CD8-positive, alpha-beta memory T cell (primary cell): ENCODE measurements at regions not wholly inside any gene's neighbourhood (a gene's known extent, or its start where the extent isn't known, plus 50 kb on each side); places are given as distances from the start of the nearest gene placed in this dataset.

Experiments used
- CTCF ChIA-PET: fragments of 350-600 bp; sonication (Branson Sonifier 250); formaldehyde crosslinking; loops from one replicate; lab custom pipeline; 2021; ENCODE audit warnings: antibody characterized with exemption; lab: Charles Lee
- POLR2A ChIA-PET: fragments of 350-600 bp; sonication (Branson Sonifier 250); formaldehyde crosslinking; loops from one replicate; lab custom pipeline; 2021; ENCODE audit warnings: antibody characterized with exemption; lab: Charles Lee
- DNase-seq, 5 donors: peaks; one replicate each; pipeline versions ENCODE4 v3.0.0 to v3.0.0-alpha.2; 2020 to 2022; ENCODE audit warnings: mixed read lengths in 1 of 5
- H3K27ac ChIP-seq: one replicate; pipeline ENCODE4 v1.7.0; 2013; ENCODE audit warnings: low read depth, mild to moderate bottlenecking, low read length, moderate library complexity
- H3K27me3 ChIP-seq: 2 replicates; pipeline ENCODE4 v1.7.0; 2013; ENCODE audit warnings: low read length, mild to moderate bottlenecking; ENCODE audit not compliant: insufficient read depth, poor library complexity, severe bottlenecking
- H3K36me3 ChIP-seq: 2 replicates; pipeline ENCODE4 v1.7.0; 2013; ENCODE audit warnings: mild to moderate bottlenecking, low read length, moderate library complexity; ENCODE audit not compliant: insufficient read depth
- H3K4me1 ChIP-seq: 2 replicates; pipeline ENCODE4 v1.7.0; 2013; ENCODE audit warnings: mild to moderate bottlenecking, low read length, moderate library complexity; ENCODE audit not compliant: insufficient read depth
- H3K4me3 ChIP-seq: 2 replicates; pipeline ENCODE4 v1.7.0; 2013; ENCODE audit warnings: mild to moderate bottlenecking, low read length
- H3K9me3 ChIP-seq: 2 replicates; pipeline ENCODE4 v1.7.0; 2013; ENCODE audit warnings: mild to moderate bottlenecking, low read length
- H3K27ac Mint-ChIP-seq, 8 donors: one replicate each; pipeline ENCODE4 v1.8.0; 2020 to 2021; ENCODE audit warnings: mixed read lengths in 8 of 8, mild to moderate bottlenecking in 6 of 8, inconsistent platforms in 3 of 8, moderate library complexity in 3 of 8
- H3K27me3 Mint-ChIP-seq, 2 donors: one replicate each; pipeline ENCODE4 v1.8.0; 2020 to 2021; ENCODE audit warnings: mixed read lengths in 2 of 2, mild to moderate bottlenecking in 1 of 2, moderate library complexity in 1 of 2
- H3K36me3 Mint-ChIP-seq, 3 donors: one replicate each; pipeline ENCODE4 v1.8.0; 2020 to 2021; ENCODE audit warnings: mixed read lengths in 3 of 3, inconsistent platforms in 1 of 3, mild to moderate bottlenecking in 1 of 3
- H3K4me1 Mint-ChIP-seq, 3 donors: one replicate each; pipeline ENCODE4 v1.8.0; 2020 to 2021; ENCODE audit warnings: mixed read lengths in 3 of 3, inconsistent platforms in 1 of 3, mild to moderate bottlenecking in 1 of 3
- H3K4me3 Mint-ChIP-seq, 7 donors: one replicate each; pipeline ENCODE4 v1.8.0; 2020 to 2021; ENCODE audit warnings: mixed read lengths in 7 of 7, mild to moderate bottlenecking in 6 of 7, moderate library complexity in 4 of 7, inconsistent platforms in 2 of 7
- H3K9me3 Mint-ChIP-seq, 5 donors: one replicate each; pipeline ENCODE4 v1.8.0; 2020 to 2022; ENCODE audit warnings: mixed read lengths in 5 of 5, mild to moderate bottlenecking in 3 of 5, moderate library complexity in 2 of 5, inconsistent platforms in 1 of 5

- H3K27me3 Mint-ChIP-seq, result peaks cover 0 to 8% of the 10 kb centered on the region in 2 donors
- H3K9me3 Mint-ChIP-seq, result no peaks in the 10 kb centered on the region
- no peak overlapping the region for H3K27ac ChIP-seq
- no peak for DNase-seq
- H3K27ac Mint-ChIP-seq, result no peak overlapping the region
- H3K4me3 ChIP-seq, result no peak overlapping the region
- ChIA-PET POLR2A (no interaction called here), CTCF (no interaction called here)
- H3K9me3 ChIP-seq, result no peaks in the 10 kb centered on the region
- H3K36me3 ChIP-seq, result no peaks in the 10 kb centered on the region
- no peak overlapping the region for H3K4me3 Mint-ChIP-seq
- H3K4me1 ChIP-seq, result no peaks in the 10 kb centered on the region
- H3K36me3 Mint-ChIP-seq, result no peaks in the 10 kb centered on the region
- no peaks in the 10 kb centered on the region for H3K27me3 ChIP-seq
- no peaks in the 10 kb centered on the region for H3K4me1 Mint-ChIP-seq
These were observed 183.8 kb upstream of the ITGA1 start for GRCh38 chr5:52603778-52604554.

DNA sequence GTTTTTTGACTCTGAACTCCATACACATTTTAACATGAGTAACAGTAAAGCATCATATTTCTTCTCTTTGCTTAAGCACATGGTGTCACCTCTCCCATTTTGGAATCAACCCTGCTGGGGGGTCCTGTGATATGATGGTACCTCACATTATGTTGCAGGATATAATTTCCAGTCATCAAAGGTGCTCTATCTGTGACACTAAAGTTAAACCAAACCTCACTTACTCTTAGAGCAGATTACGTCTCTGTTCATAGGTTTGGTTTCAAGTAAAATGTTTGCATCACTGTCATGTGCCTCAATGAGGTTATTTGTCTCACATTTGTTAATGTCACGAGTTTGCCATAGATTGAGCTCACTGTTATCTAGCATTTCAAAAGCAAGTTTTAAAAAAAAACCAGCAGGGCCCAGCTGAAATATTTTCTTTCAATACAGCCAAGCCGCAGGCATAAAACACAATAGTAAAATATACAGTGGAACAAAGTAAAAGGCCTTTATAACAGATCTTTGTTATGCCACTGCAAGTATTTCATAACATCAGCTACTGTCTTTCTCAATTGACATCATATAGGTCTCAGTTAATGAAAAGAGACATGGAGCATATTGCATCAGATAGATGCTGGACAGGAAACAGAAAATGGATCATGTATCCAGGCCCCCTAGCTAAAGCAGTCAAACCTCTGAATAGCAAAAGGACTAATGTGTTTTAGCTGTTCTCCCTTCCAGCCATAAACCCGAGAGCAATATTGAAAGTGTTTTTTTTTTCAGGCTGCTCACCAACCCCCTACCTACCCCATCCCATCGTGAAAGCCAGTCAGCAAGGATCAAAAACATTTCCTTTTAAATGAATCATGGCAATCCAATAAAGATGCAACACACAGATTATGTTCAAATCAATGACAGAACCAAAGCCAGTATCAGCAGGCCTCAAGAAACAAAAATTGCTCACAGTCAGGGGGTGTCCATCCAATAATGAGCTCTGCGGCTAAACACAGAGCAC is 182.1 kb upstream of the ITGA1 start:
- no peak overlapping the region for H3K4me3 ChIP-seq
- H3K36me3 ChIP-seq, result no peaks in the 10 kb centered on the region
- Mint-ChIP-seq H3K27me3 (peaks cover under 1 to 8% of the 10 kb centered on the region in 2 donors), H3K27ac (no peak overlapping the region), H3K9me3 (no peaks in the 10 kb centered on the region), H3K4me3 (no peak overlapping the region), H3K36me3 (no peaks in the 10 kb centered on the region), H3K4me1 (no peaks in the 10 kb centered on the region)
- POLR2A ChIA-PET, result no interaction called here
- no peaks in the 10 kb centered on the region for H3K4me1 ChIP-seq
- no peaks in the 10 kb centered on the region for H3K9me3 ChIP-seq
- DNase-seq, result no peak
- CTCF ChIA-PET, result no interaction called here
- no peaks in the 10 kb centered on the region for H3K27me3 ChIP-seq
- H3K27ac ChIP-seq, result no peak overlapping the region

DNA sequence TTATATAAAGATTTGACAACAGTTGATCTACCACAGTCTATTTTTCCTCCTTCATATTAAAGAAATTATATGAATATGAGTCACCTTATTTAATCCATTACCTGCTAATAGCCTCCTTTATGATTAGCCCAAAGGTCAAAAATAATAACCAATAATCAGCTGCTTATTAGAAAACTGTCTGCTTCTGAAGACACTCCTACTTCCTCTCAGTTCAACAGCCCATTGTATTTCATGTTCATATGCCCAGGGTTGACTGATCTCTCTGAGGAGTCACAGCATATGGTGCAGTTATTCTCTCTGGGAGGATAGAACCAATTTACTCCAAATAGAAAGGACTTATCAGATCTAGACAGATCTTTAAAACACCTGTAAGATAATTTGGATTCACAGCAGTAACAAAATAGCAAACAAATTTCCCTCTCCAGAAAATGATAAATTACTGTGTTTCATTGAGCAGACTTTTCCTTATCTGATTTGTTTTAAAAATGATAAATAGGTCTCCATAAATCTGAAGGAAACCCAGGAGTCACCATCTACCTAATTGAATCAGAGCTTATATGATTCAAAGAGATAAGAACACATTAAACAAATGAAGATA is 180.4 kb upstream of the ITGA1 start:
- Mint-ChIP-seq H3K27ac (no peak overlapping the region), H3K27me3 (peaks cover 2 to 8% of the 10 kb centered on the region in 2 donors), H3K4me3 (no peak overlapping the region), H3K36me3 (no peaks in the 10 kb centered on the region), H3K9me3 (peaks cover 0 to 4% (median 0%) of the 10 kb centered on the region in 5 donors), H3K4me1 (no peaks in the 10 kb centered on the region)
- Histone ChIP-seq H3K27me3 (no peaks in the 10 kb centered on the region), H3K4me3 (no peak overlapping the region), H3K9me3 (no peaks in the 10 kb centered on the region), H3K36me3 (no peaks in the 10 kb centered on the region), H3K27ac (no peak overlapping the region), H3K4me1 (no peaks in the 10 kb centered on the region)
- POLR2A ChIA-PET, result no interaction called here
- no peak for DNase-seq
- CTCF ChIA-PET, result no interaction called here

GRCh38 chr5:52620315-52620714 is 167.4 kb upstream of the ITGA1 start:
- DNase-seq, result peak in 1 of 5 donors; percentile 46

DNA sequence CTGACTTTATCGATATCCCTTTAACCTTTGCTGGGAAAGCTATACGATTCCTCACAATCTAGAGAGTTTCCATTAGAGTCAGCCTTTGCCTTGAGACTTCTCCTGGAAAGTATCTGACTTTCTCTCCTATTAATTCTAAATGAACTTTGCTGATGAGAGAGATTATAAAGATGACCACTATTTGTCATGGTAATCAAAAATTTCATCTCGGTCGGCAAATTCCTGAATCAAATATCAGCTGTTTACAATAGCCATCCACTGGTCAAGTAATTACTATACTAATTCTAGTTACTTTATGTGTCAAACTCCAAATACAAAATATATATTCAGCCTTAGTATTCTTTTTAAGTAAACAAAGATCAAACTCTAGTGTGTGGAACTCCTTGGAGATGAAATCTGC is 164.4 kb upstream of the ITGA1 start:
- Histone ChIP-seq H3K4me3 (no peak overlapping the region), H3K4me1 (no peaks in the 10 kb centered on the region), H3K9me3 (no peaks in the 10 kb centered on the region), H3K36me3 (no peaks in the 10 kb centered on the region), H3K27ac (no peak overlapping the region), H3K27me3 (no peaks in the 10 kb centered on the region)
- Mint-ChIP-seq H3K4me1 (peaks cover 0 to 8% (median 0%) of the 10 kb centered on the region in 3 donors), H3K27ac (no peak overlapping the region), H3K9me3 (no peaks in the 10 kb centered on the region), H3K36me3 (no peaks in the 10 kb centered on the region), H3K4me3 (no peak overlapping the region), H3K27me3 (peaks cover 10 to 15% of the 10 kb centered on the region in 2 donors)
- POLR2A ChIA-PET, result no interaction called here
- DNase-seq, result no peak
- CTCF ChIA-PET, result no interaction called here

More at GRCh38 chr5:52620315-52620714, 167.4 kb upstream of the ITGA1 start:
- Mint-ChIP-seq H3K36me3 (no peaks in the 10 kb centered on the region), H3K27me3 (peaks cover 3 to 15% of the 10 kb centered on the region in 2 donors), H3K27ac (peak overlapping the region in 1 of 8 donors; percentile 64), H3K4me3 (no peak overlapping the region), H3K9me3 (peaks cover 0 to 3% (median 0%) of the 10 kb centered on the region in 5 donors), H3K4me1 (peaks cover 0 to 8% (median 0%) of the 10 kb centered on the region in 3 donors)
- ChIA-PET POLR2A (no interaction called here), CTCF (no interaction called here)
- Histone ChIP-seq H3K9me3 (no peaks in the 10 kb centered on the region), H3K27me3 (no peaks in the 10 kb centered on the region), H3K4me3 (no peak overlapping the region), H3K4me1 (no peaks in the 10 kb centered on the region), H3K36me3 (no peaks in the 10 kb centered on the region), H3K27ac (no peak overlapping the region)

DNA sequence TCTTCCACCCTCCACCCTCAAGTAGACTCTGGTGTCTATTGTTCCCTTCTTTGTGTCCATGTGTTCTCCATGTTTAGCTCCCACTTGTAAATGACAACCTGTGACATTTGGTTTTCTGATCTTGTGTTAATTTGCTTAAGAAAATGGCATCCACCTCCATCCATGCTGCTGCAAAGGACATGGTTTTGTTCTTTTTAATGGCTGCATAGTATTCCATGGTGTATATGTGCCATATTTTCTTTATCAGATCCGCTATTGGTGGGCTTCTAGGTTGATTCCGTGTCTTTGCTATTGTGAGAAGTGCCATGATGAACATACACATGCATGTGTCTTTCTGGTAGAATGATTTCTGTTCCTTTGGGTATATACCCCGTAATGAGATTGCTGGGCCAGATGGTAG is 163.4 kb upstream of the ITGA1 start:
- no peak for DNase-seq
- POLR2A ChIA-PET, result no interaction called here
- Mint-ChIP-seq H3K36me3 (no peaks in the 10 kb centered on the region), H3K9me3 (no peaks in the 10 kb centered on the region), H3K27me3 (peaks cover 10 to 23% of the 10 kb centered on the region in 2 donors), H3K27ac (no peak overlapping the region), H3K4me3 (no peak overlapping the region), H3K4me1 (peaks cover 0 to 8% (median 0%) of the 10 kb centered on the region in 3 donors)
- CTCF ChIA-PET, result no interaction called here
- Histone ChIP-seq H3K36me3 (no peaks in the 10 kb centered on the region), H3K9me3 (no peaks in the 10 kb centered on the region), H3K27me3 (no peaks in the 10 kb centered on the region), H3K4me3 (no peak overlapping the region), H3K27ac (no peak overlapping the region), H3K4me1 (no peaks in the 10 kb centered on the region)

DNA sequence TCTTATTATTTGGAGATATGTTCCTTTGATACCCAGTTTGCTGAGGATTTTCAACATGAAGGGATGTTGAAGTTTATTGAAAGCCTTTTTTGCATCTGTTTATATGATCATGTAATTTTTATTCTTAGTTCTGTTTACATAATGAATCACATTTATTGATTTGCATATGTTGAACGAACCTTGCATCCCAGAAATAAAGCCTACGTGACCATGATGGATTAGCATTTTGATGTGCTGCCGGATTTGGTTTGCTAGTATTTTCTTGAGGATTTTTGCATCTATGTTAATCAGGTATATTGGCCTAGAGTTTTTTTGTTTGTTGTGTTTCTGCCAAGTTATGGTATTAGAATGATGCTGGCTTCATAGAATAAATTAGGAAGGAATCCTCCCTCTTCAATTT is 161.4 kb upstream of the ITGA1 start:
- POLR2A ChIA-PET, result no interaction called here
- DNase-seq, result no peak
- H3K4me1 ChIP-seq, result no peaks in the 10 kb centered on the region
- Mint-ChIP-seq H3K4me1 (no peaks in the 10 kb centered on the region), H3K27ac (no peak overlapping the region), H3K4me3 (no peak overlapping the region), H3K27me3 (peaks cover 7 to 37% of the 10 kb centered on the region in 2 donors), H3K36me3 (no peaks in the 10 kb centered on the region), H3K9me3 (no peaks in the 10 kb centered on the region)
- no peaks in the 10 kb centered on the region for H3K36me3 ChIP-seq
- H3K27me3 ChIP-seq, result no peaks in the 10 kb centered on the region
- H3K27ac ChIP-seq, result no peak overlapping the region
- no peaks in the 10 kb centered on the region for H3K9me3 ChIP-seq
- CTCF ChIA-PET, result no interaction called here
- no peak overlapping the region for H3K4me3 ChIP-seq

DNA sequence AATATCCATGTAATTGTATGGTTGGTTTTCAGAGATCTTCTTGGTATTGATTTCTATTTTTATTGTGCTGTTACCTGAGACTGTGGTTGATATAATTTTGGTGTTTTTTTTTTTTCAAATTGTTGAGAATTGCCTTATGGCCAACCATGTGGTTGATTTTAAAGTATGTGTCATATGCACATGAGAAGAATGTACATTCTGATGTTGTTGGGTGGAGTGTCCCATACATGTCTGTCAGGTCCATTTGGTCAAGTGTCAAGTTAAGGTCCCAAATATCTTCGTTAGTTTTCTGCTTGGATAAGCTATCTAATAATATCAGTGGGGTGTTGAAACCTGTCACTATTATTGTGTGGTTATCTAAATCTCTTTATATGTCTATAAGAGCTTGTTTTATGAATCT is 160.0 kb upstream of the ITGA1 start:
- Mint-ChIP-seq H3K9me3 (no peaks in the 10 kb centered on the region), H3K36me3 (no peaks in the 10 kb centered on the region), H3K27ac (no peak overlapping the region), H3K4me3 (no peak overlapping the region), H3K4me1 (no peaks in the 10 kb centered on the region), H3K27me3 (peaks cover 9 to 47% of the 10 kb centered on the region in 2 donors)
- Histone ChIP-seq H3K9me3 (no peaks in the 10 kb centered on the region), H3K4me1 (no peaks in the 10 kb centered on the region), H3K27ac (no peak overlapping the region), H3K36me3 (no peaks in the 10 kb centered on the region), H3K4me3 (no peak overlapping the region), H3K27me3 (no peaks in the 10 kb centered on the region)
- POLR2A ChIA-PET, result no interaction called here
- DNase-seq, result no peak
- CTCF ChIA-PET, result no interaction called here
